GM23338 (cell line): ENCODE measurements at regions not wholly inside any gene's neighbourhood (a gene's known extent, or its start where the extent isn't known, plus 50 kb on each side); places are given as distances from the start of the nearest gene placed in this dataset.

Experiments used
- ATAC-seq: fragments of 200-7000 bp; cut with Tn5 transposase; 3 replicates; pipeline ENCODE4 v1.9.1; 2020
- DNase-seq: peaks from one replicate; pipeline ENCODE4 v3.0.0-alpha.2; 2015; ENCODE audit warnings: low spot score
- H2AFZ ChIP-seq: fragments of 200-600 bp; sonication (generic); 2 replicates; pipeline ENCODE4 v1.8.0; 2016; ENCODE audit warnings: antibody characterized with exemption, mild to moderate bottlenecking, moderate library complexity
- H3F3A ChIP-seq: fragments of 200-600 bp; sonication (generic); replicated peaks from 2 replicates; pipeline ENCODE4 v1.8.0; 2017; ENCODE audit warnings: antibody characterized with exemption, mixed run types, low read depth
- H3K27ac ChIP-seq: fragments of 200-600 bp; sonication (generic); 2 replicates; pipeline ENCODE4 v1.6.1; 2016; ENCODE audit warnings: low read depth
- H3K27me3 ChIP-seq: fragments of 200-600 bp; sonication (generic); 2 replicates; pipeline ENCODE4 v1.8.0; 2016; ENCODE audit warnings: mild to moderate bottlenecking, mixed run types, moderate library complexity; ENCODE audit not compliant: insufficient read depth
- H3K36me3 ChIP-seq: fragments of 200-600 bp; sonication (generic); 2 replicates; pipeline ENCODE4 v1.8.0; 2016; ENCODE audit warnings: mild to moderate bottlenecking; ENCODE audit not compliant: insufficient read depth
- H3K4me1 ChIP-seq: fragments of 200-600 bp; sonication (generic); 2 replicates; pipeline ENCODE4 v1.8.0; 2016; ENCODE audit warnings: mild to moderate bottlenecking, moderate library complexity; ENCODE audit not compliant: insufficient read depth
- H3K4me2 ChIP-seq: fragments of 200-600 bp; sonication (generic); 2 replicates; pipeline ENCODE4 v1.7.1; 2017; ENCODE audit warnings: mixed run types
- H3K4me3 ChIP-seq: fragments of 200-600 bp; sonication (generic); 2 replicates; pipeline ENCODE4 v1.6.1; 2016; ENCODE audit warnings: mixed run types
- H3K79me2 ChIP-seq: fragments of 200-600 bp; sonication (generic); replicated peaks from 2 replicates; pipeline ENCODE4 v1.8.0; 2017; ENCODE audit warnings: mild to moderate bottlenecking; ENCODE audit not compliant: insufficient read depth
- H3K9me2 ChIP-seq: fragments of 200-600 bp; sonication (generic); 2 replicates; pipeline ENCODE4 v1.8.0; 2017; ENCODE audit not compliant: insufficient read depth
- H4K20me1 ChIP-seq: fragments of 200-600 bp; sonication (generic); replicated peaks from 2 replicates; pipeline ENCODE4 v1.8.0; 2017; ENCODE audit warnings: mild to moderate bottlenecking; ENCODE audit not compliant: insufficient read depth
- H3K27ac Mint-ChIP-seq: 2 replicates; pipeline ENCODE4 v1.8.0; 2020; ENCODE audit warnings: inconsistent platforms, mild to moderate bottlenecking, moderate library complexity, mixed read lengths
- H3K27me3 Mint-ChIP-seq: 3 replicates; pipeline ENCODE4 v1.8.0; 2022; ENCODE audit warnings: low read depth, mild to moderate bottlenecking, moderate library complexity, mixed read lengths, inconsistent platforms; ENCODE audit not compliant: insufficient read depth, poor library complexity
- H3K36me3 Mint-ChIP-seq: 3 replicates; pipeline ENCODE4 v1.8.0; 2021; ENCODE audit warnings: low read depth, mild to moderate bottlenecking, inconsistent platforms, moderate library complexity, mixed read lengths
- H3K4me1 Mint-ChIP-seq: 3 replicates; pipeline ENCODE4 v1.8.0; 2020; ENCODE audit warnings: mild to moderate bottlenecking, inconsistent platforms, mixed read lengths
- H3K4me3 Mint-ChIP-seq: 3 replicates; pipeline ENCODE4 v1.8.0; 2021; ENCODE audit warnings: moderate library complexity, mild to moderate bottlenecking, inconsistent platforms, mixed read lengths
- H3K9me3 Mint-ChIP-seq: 3 replicates; pipeline ENCODE4 v1.8.0; 2020; ENCODE audit warnings: moderate library complexity, mild to moderate bottlenecking, inconsistent platforms, mixed read lengths
- EZH2phosphoT487 ChIP-seq: fragments of 200-600 bp; sonication (generic); IDR thresholded peaks from one replicate; pipeline ENCODE4 v1.8.1; 2018; ENCODE audit warnings: antibody characterized with exemption; ENCODE audit not compliant: unreplicated experiment
- JUNB ChIP-seq: IDR thresholded peaks from one replicate; pipeline ENCODE4 v1.6.1; 2016; ENCODE audit warnings: antibody characterized with exemption; ENCODE audit not compliant: unreplicated experiment
- NANOG ChIP-seq: IDR thresholded peaks from 2 replicates; pipeline ENCODE4 v1.6.1; 2016; ENCODE audit warnings: antibody characterized with exemption, borderline replicate concordance
- POLR2AphosphoS5 ChIP-seq: IDR thresholded peaks from 2 replicates; pipeline ENCODE4 v1.6.1; 2016; ENCODE audit warnings: antibody characterized with exemption, low read depth
- REST ChIP-seq: IDR thresholded peaks from one replicate; pipeline ENCODE4 v1.6.1; 2018; ENCODE audit warnings: antibody characterized with exemption; ENCODE audit not compliant: unreplicated experiment
- STAT1 ChIP-seq: IDR thresholded peaks from one replicate; pipeline ENCODE4 v1.6.1; 2016; ENCODE audit warnings: antibody characterized with exemption; ENCODE audit not compliant: unreplicated experiment
- ZNF331 ChIP-seq: fragments of 250-450 bp; sonication (Bioruptor Pico); IDR thresholded peaks from 2 replicates; pipeline ENCODE4 v1.5.0; 2020; ENCODE audit warnings: low read depth, mild to moderate bottlenecking, moderate library complexity
- TF ChIP-seq, protein P1 (sequence below): IDR thresholded peaks from 2 replicates; pipeline ENCODE4 v1.6.1; 2016; ENCODE audit warnings: antibody characterized with exemption
- TF ChIP-seq, protein P2 (sequence below), 2 experiments: fragments of 200-600 bp in 1 of 2; sonication (generic) in 1 of 2; conservative IDR thresholded peaks; 2 replicates each; pipeline versions ENCODE4 v1.5.1 to v1.6.1; 2016 to 2017; ENCODE audit warnings: antibody characterized with exemption in 2 of 2, low read depth in 2 of 2, mild to moderate bottlenecking in 2 of 2, moderate library complexity in 1 of 2

DNA sequence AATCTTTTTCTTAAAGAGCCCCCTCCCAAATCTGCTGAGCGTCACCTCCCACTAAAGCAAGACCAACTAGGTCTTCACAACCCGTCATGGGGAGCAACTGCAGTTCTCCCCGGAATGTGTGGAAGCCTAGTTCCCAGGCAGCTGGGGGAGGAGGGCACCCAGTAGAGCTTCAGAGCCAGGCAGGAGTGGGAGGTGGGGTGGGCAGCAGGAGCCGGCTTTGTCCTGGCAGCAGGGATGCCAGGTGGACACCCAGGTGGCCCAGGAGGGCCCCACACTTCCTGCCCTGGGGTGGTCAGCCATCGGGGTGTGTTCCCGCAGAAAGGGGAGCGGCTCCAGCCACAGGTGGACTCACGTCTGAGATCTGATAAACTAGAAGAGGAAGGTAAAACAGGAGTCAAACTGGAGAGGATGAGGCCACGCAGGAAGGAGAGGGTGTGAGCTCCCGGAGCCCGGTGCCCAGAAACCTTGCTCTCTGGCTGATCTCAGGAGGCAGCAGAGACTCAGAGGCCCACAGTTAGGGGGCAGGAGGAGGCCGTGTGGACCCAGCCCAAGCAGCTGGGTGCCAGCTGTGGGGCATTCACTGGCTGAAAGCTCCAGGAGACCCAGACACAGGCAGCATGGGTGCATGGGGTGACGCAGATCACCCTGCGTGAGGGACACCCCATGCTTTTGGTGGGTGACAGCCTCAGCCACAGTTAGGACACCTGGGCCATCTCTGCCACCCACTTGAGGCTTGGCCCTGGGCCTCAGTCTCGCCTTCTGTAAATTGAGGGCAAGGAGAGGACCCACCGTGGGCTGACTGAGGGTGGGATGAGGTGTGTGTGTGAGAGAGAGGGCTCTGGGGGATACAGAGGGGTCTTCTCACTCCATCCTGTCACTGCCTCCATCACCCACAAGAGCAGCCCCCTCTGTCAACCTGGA lies 260.8 kb upstream of the TNRC6C start:
- Mint-ChIP-seq H3K4me3 (no peak overlapping the region), H3K9me3 (peaks cover 12% of the 10 kb centered on the region), H3K36me3 (peaks cover 10% of the 10 kb centered on the region), H3K27me3 (peaks cover 48% of the 10 kb centered on the region), H3K4me1 (peaks cover 50% of the 10 kb centered on the region), H3K27ac (no peak overlapping the region)
- H3K36me3 ChIP-seq: no peaks in the 10 kb centered on the region
- DNase-seq: no peak
- H4K20me1 ChIP-seq: no peaks in the 10 kb centered on the region
- H3F3A ChIP-seq: no peaks in the 10 kb centered on the region
- peaks cover 18% of the 10 kb centered on the region for H3K27me3 ChIP-seq
- H3K27ac ChIP-seq: no peak overlapping the region
- peaks cover 16% of the 10 kb centered on the region for H3K4me1 ChIP-seq
- H3K4me3 ChIP-seq: no peak overlapping the region
- no peaks in the 10 kb centered on the region for H3K9me2 ChIP-seq
- no peak overlapping the region for H3K4me2 ChIP-seq
- no peak overlapping the region for H2AFZ ChIP-seq
- no peaks in the 10 kb centered on the region for H3K79me2 ChIP-seq
- no peak for ATAC-seq
- no peak for TF ChIP-seq POLR2AphosphoS5
- TF ChIP-seq ZNF331 (CRISPR knock-in tag): no peak
- no peak for TF ChIP-seq NANOG
- TF ChIP-seq REST: no peak
- TF ChIP-seq JUNB: no peak
- TF ChIP-seq, protein P1, sequence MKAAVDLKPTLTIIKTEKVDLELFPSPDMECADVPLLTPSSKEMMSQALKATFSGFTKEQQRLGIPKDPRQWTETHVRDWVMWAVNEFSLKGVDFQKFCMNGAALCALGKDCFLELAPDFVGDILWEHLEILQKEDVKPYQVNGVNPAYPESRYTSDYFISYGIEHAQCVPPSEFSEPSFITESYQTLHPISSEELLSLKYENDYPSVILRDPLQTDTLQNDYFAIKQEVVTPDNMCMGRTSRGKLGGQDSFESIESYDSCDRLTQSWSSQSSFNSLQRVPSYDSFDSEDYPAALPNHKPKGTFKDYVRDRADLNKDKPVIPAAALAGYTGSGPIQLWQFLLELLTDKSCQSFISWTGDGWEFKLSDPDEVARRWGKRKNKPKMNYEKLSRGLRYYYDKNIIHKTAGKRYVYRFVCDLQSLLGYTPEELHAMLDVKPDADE: no peak
- TF ChIP-seq EZH2phosphoT487: no peak

DNA sequence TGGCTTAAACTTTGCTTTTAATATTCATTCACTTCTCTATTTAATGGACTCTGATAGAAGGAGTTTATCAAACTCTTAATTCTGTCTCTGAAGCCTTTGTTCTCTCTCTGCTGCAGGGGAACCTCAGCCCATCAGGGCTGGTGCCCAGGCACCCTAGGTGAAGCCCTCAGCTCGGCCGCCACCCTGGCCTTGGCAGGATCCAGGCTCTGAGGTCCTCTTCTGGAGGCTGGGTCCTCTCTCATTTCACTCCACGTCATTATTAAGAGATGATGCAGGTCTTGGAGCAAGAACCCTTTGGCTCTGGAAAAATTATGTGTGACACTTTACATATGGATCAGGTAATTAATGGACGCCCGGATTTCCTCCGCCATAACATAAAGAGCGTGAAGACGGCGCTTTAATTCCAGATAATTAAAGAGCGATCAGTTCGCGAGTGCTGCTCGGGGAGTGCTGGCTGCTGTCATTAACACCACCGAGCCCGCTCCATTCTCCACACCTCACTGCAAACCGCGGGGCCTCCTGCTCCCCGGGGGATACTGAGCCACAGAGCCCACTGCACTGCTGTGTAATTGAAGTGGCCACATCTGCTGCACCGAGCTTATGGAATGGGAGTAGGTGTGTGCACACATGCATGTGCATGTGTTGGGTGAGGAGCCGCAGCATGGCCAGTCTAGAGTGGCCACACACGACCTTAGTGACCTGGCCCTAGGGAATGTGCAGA lies 259.4 kb upstream of the TNRC6C start:
- H3K27ac ChIP-seq: no peak overlapping the region
- peaks cover 22% of the 10 kb centered on the region for H3K36me3 Mint-ChIP-seq
- H3K27me3 ChIP-seq: peaks cover 18% of the 10 kb centered on the region
- peaks cover 5% of the 10 kb centered on the region; the same call in 1 of the 2 replicates for H3K36me3 ChIP-seq
- H4K20me1 ChIP-seq: no peaks in the 10 kb centered on the region
- H3K4me1 Mint-ChIP-seq: peaks cover 41% of the 10 kb centered on the region
- no peak overlapping the region; the same call in 2 of the 3 replicates for H3K4me3 Mint-ChIP-seq
- H3K27me3 Mint-ChIP-seq: peaks cover 39% of the 10 kb centered on the region
- no peaks in the 10 kb centered on the region for H3F3A ChIP-seq
- no peak overlapping the region for H3K4me3 ChIP-seq
- ATAC-seq (no peak), DNase-seq (no peak)
- no peaks in the 10 kb centered on the region for H3K9me2 ChIP-seq
- no peak overlapping the region for H3K27ac Mint-ChIP-seq
- no peak overlapping the region for H2AFZ ChIP-seq
- peaks cover 25% of the 10 kb centered on the region for H3K9me3 Mint-ChIP-seq
- TF ChIP-seq, protein P2, sequence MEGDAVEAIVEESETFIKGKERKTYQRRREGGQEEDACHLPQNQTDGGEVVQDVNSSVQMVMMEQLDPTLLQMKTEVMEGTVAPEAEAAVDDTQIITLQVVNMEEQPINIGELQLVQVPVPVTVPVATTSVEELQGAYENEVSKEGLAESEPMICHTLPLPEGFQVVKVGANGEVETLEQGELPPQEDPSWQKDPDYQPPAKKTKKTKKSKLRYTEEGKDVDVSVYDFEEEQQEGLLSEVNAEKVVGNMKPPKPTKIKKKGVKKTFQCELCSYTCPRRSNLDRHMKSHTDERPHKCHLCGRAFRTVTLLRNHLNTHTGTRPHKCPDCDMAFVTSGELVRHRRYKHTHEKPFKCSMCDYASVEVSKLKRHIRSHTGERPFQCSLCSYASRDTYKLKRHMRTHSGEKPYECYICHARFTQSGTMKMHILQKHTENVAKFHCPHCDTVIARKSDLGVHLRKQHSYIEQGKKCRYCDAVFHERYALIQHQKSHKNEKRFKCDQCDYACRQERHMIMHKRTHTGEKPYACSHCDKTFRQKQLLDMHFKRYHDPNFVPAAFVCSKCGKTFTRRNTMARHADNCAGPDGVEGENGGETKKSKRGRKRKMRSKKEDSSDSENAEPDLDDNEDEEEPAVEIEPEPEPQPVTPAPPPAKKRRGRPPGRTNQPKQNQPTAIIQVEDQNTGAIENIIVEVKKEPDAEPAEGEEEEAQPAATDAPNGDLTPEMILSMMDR (conservative IDR thresholded peaks at IDR 0.05; ENCODE audit: low read depth in 2 of 2): no peak
- no peak for TF ChIP-seq STAT1
- H3K4me1 ChIP-seq: peaks cover 16% of the 10 kb centered on the region
- H3K4me2 ChIP-seq: no peak overlapping the region
- H3K79me2 ChIP-seq: no peaks in the 10 kb centered on the region
